ENCODE measurements at regions not wholly inside any gene's neighbourhood (a gene's known extent, or its start where the extent isn't known, plus 50 kb on each side); places are given as distances from the start of the nearest gene placed in this dataset.
"Not testable (repeated sequence)": the region's sequence is repeated elsewhere in the genome, so short reads cannot be mapped to it uniquely, and the experiment has no call there.

DNA sequence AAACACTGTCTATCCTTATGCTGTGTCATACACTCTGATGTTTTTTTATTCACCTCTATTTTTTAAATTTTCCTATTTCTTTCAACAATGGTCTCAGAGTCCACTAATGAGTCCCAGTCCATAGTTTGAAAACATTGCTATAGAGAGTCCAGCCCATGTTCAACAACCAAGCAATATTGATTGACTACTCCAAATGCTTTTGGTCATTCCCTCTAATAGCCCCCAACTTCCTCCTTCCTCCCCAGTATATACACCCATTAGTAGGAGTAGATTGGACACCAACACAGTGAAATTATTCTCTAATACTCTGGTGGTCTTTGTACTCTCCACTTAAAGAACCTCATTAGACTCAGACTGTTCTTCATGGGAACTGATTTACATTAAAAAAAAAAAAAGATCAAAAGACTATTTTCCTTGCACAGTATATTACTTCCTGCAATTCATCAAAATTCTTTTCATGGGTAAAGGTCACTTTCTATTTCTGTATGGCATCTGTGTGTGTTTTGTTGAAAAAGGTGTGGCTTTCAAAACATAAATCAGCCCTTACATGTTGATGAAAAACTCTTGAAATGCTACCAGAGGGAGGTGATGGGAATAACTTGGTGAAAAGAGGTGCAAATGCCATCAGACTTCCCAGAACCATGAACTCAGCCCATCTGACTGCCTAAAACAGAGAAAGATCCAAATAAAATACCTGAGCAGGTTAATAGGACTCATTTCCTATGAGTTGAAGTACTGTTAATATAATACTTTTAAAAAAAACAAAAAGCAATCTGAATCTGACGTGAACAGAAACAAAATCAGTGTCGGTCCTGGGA is 250.3 kb upstream of the KLF3 start:
- in situ Hi-C loops (cut with MboI; ENCODE audit: low pct_unique_long_range_greater_than_20kb in 2 of 9, low sequenced_read_pairs in 9 of 9, unreplicated experiment in 9 of 9) = no loop called here
- WGBS, 10 experiments = 50 to 100% (median 93%) methylated on average over 1 to 2 of the region's 2 CpGs; no CpG with 5 or more reads in 6 of the 10 experiments

DNA sequence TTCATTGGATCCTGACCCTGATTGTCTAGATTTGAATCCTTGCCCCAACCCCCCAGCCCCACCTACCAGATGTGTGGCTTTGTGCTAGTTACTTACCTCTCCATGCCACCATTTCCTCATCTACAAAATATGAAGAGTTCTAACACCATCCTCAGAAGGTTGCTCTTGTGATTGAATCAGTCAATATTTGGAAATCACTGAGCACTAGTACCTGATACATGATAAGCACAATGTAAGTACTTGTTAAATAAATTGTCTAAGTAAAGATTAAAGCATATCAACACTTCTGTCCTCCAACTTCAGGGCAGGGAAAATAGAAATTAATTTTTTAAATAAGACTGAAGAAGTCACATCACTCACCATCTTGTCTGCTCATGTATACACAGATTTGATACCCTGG is 249.6 kb upstream of the KLF3 start:
- in situ Hi-C loops (cut with MboI; ENCODE audit: low pct_unique_long_range_greater_than_20kb in 2 of 9, low sequenced_read_pairs in 9 of 9, unreplicated experiment in 9 of 9) = no loop called here
- no peak for ATAC-seq (replicated peaks in 6 of 8)

More for the DNA sequence above, 250.3 kb upstream of the KLF3 start:
- Histone ChIP-seq H3K4me3 (no peak overlapping the region), H3K4me1 (replicated peaks in 1 of 2) (peaks cover 8 to 14% of the 10 kb centered on the region in 2 donors), H3K27ac (no peak overlapping the region)
- ATAC-seq (replicated peaks in 6 of 8) = peak in 5 of 8 experiments; percentile 47 to 93 (median 75)

DNA sequence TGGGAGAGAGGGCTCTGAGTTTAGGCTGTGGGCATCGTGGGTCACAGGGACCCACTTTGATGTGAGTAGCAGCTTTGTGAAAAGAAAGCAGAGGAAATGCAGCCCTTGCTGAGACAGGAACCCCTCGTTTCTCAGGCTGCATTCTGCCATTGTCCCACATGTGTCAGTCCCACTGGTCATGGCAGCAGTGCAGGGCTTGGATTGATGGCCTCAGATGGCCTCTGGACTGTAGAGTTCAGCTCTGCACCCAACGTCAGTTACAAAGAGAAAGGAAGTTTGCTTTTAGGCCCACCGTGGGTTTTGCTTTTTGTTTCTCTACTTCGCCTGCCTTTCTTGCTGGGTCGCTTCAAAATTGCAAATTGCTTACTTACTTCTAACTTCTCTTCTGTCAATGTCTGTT is 248.3 kb upstream of the KLF3 start:
- peaks cover 8 to 14% of the 10 kb centered on the region in 2 donors for H3K4me1 ChIP-seq (replicated peaks in 1 of 2)
- no peak overlapping the region for H3K4me3 ChIP-seq
- in situ Hi-C loops (cut with MboI; ENCODE audit: low pct_unique_long_range_greater_than_20kb in 2 of 9, low sequenced_read_pairs in 9 of 9, unreplicated experiment in 9 of 9) = no loop called here
- WGBS, 10 experiments = 15 to 88% (median 36%) methylated on average over 1 to 6 of the region's 6 CpGs; no CpG with 5 or more reads in 2 of the 10 experiments
- ATAC-seq (replicated peaks in 6 of 8) = peak in 5 of 8 experiments; percentile 27 to 55 (median 43)
- no peak overlapping the region for H3K27ac ChIP-seq

More for the DNA sequence above, 249.6 kb upstream of the KLF3 start:
- no peak overlapping the region for H3K4me3 ChIP-seq
- H3K27ac ChIP-seq = no peak overlapping the region
- peaks cover 8 to 14% of the 10 kb centered on the region in 2 donors for H3K4me1 ChIP-seq (replicated peaks in 1 of 2)

DNA sequence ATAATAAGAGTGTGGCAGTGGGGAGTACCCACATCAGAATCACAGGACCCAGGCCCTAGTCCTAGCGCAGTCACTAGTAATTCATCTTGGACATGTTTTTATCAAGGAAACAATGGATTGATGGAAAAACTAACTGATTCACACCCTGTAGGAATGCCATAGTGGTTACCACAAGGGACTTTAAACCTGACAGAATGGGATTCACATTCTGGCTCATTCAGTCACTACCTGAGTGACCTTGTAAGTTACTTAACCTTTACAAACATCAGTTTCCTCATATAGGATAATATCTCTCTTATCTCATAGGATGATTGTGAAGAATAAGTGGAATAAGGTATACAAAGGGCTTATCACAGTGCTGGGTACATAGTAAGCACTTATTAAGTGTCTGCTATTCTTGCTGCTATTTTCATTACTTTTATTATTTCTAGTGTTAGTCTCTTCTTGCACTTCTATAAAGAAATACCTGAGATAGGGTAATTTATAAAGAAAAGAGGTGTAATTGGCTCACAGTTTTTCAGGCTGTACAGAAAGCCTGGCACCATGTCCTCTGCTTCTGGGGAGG is 247.5 kb upstream of the KLF3 start:
- in situ Hi-C loops (cut with MboI; ENCODE audit: low pct_unique_long_range_greater_than_20kb in 2 of 9, low sequenced_read_pairs in 9 of 9, unreplicated experiment in 9 of 9) = no loop called here
- no peak for ATAC-seq (replicated peaks in 6 of 8)
- Histone ChIP-seq H3K4me1 (replicated peaks in 1 of 2) (peaks cover 8 to 14% of the 10 kb centered on the region in 2 donors), H3K4me3 (no peak overlapping the region), H3K27ac (no peak overlapping the region)
- WGBS, 10 experiments = 100% methylated on average over 1 of the region's 1 CpG; no CpG with 5 or more reads in 5 of the 10 experiments

DNA sequence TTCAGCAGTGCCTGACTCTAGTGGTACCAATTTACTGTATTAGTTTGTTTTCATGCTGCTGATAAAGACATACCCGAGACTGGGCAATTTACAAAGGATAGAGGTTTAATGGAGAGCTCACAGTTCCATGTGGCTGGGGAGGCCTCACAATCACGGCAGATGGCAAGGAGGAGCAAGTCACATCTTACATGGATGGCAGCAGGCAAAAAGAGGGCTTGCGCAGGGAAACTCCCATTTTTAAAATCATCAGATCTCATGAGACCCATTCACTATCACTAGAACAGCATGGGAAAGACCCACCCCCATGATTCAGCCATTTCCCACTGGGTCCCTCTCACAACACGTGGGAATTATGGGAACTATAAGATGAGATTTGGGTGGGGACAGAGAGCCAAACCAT is 243.7 kb upstream of the KLF3 start:
- H3K4me1 ChIP-seq (replicated peaks in 1 of 2) = peaks cover 20 to 23% of the 10 kb centered on the region in 2 donors
- ATAC-seq (replicated peaks in 6 of 8); in situ Hi-C loops (cut with MboI; ENCODE audit: low pct_unique_long_range_greater_than_20kb in 2 of 9, low sequenced_read_pairs in 9 of 9, unreplicated experiment in 9 of 9); H3K4me3 ChIP-seq; H3K27ac ChIP-seq: not testable (repeated sequence)
- 48 to 92% (median 80%) methylated on average over 1 to 3 of the region's 4 CpGs; no CpG with 5 or more reads in 3 of the 10 experiments for WGBS, 10 experiments

DNA sequence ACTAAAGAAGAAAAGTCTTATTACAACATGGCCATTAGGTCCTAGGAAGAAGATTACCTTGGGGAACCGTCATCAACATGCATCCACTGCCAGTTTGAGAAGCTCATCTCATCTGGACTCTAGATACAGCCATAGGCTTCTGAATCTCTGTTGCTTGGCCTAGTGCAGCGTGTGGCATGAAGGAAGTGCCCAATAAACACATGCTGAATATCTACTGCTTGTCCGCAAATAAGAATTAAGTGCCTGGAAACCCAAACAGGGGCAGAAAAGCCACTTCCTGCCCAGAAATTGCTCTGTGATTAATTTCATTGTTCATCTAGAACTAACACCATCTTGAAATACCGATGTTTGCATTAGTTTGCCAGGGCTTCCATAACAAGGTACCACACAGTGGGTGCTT is 241.1 kb upstream of the KLF3 start:
- no peak for ATAC-seq (replicated peaks in 6 of 8)
- no peak overlapping the region for H3K27ac ChIP-seq
- in situ Hi-C loops (cut with MboI; ENCODE audit: low pct_unique_long_range_greater_than_20kb in 2 of 9, low sequenced_read_pairs in 9 of 9, unreplicated experiment in 9 of 9) = no loop called here
- no peak overlapping the region for H3K4me3 ChIP-seq
- H3K4me1 ChIP-seq (replicated peaks in 1 of 2) = peaks cover 16 to 21% of the 10 kb centered on the region in 2 donors
- whole genome bisulfite sequencing, 10 experiments = 70 to 100% (median 92%) methylated on average over 1 to 4 of the region's 4 CpGs; no CpG with 5 or more reads in 2 of the 10 experiments

GRCh38 chr4:38424151-38424871 is 239.7 kb upstream of the KLF3 start:
- in situ Hi-C loops (cut with MboI; ENCODE audit: low pct_unique_long_range_greater_than_20kb in 2 of 9, low sequenced_read_pairs in 9 of 9, unreplicated experiment in 9 of 9) = no loop called here
- Histone ChIP-seq H3K4me3 (no peak overlapping the region), H3K4me1 (replicated peaks in 1 of 2) (peaks cover 16 to 30% of the 10 kb centered on the region in 2 donors), H3K27ac (no peak overlapping the region)
- ATAC-seq (replicated peaks in 6 of 8) = peak in 5 of 8 experiments; percentile 58 to 77 (median 68)
- whole genome bisulfite sequencing, 10 experiments = 7 to 86% (median 34%) methylated on average over 1 to 7 of the region's 9 CpGs; no CpG with 5 or more reads in 4 of the 10 experiments

- H3K4me1 ChIP-seq (replicated peaks in 1 of 2) = peaks cover 16 to 34% of the 10 kb centered on the region in 2 donors
- no peak for ATAC-seq (replicated peaks in 6 of 8)
- no peak overlapping the region for H3K4me3 ChIP-seq
- in situ Hi-C loops (cut with MboI; ENCODE audit: low pct_unique_long_range_greater_than_20kb in 2 of 9, low sequenced_read_pairs in 9 of 9, unreplicated experiment in 9 of 9) = no loop called here
- no peak overlapping the region for H3K27ac ChIP-seq
Observed at GRCh38 chr4:38426532-38426931, 237.5 kb upstream of the KLF3 start.

GRCh38 chr4:38430841-38431240 is 233.2 kb upstream of the KLF3 start:
- H3K4me1 ChIP-seq (replicated peaks in 1 of 2) = peaks cover 0 to 14% of the 10 kb centered on the region in 2 donors
- WGBS, 10 experiments = 59 to 100% (median 89%) methylated on average over 1 to 2 of the region's 2 CpGs; no CpG with 5 or more reads in 3 of the 10 experiments
- no peak for ATAC-seq (replicated peaks in 6 of 8)
- in situ Hi-C loops (cut with MboI; ENCODE audit: low pct_unique_long_range_greater_than_20kb in 2 of 9, low sequenced_read_pairs in 9 of 9, unreplicated experiment in 9 of 9) = no loop called here
- H3K4me3 ChIP-seq = no peak overlapping the region
- no peak overlapping the region for H3K27ac ChIP-seq

GRCh38 chr4:38442073-38442788 is 221.8 kb upstream of the KLF3 start:
- WGBS, 10 experiments = 10 to 89% (median 66%) methylated on average over 2 to 5 of the region's 5 CpGs
- Histone ChIP-seq H3K4me3 (no peak overlapping the region), H3K27ac (no peak overlapping the region), H3K4me1 (replicated peaks in 1 of 2) (no peaks in the 10 kb centered on the region)
- no peak for ATAC-seq (replicated peaks in 6 of 8)
- in situ Hi-C loops (cut with MboI; ENCODE audit: low pct_unique_long_range_greater_than_20kb in 2 of 9, low sequenced_read_pairs in 9 of 9, unreplicated experiment in 9 of 9) = no loop called here

- ATAC-seq (replicated peaks in 6 of 8) = no peak
- no peak overlapping the region for H3K27ac ChIP-seq
- WGBS, 10 experiments = 49 to 93% (median 79%) methylated on average over 2 to 6 of the region's 7 CpGs; no CpG with 5 or more reads in 1 of the 10 experiments
- no peak overlapping the region for H3K4me3 ChIP-seq
- no peaks in the 10 kb centered on the region for H3K4me1 ChIP-seq (replicated peaks in 1 of 2)
- in situ Hi-C loops (cut with MboI; ENCODE audit: low pct_unique_long_range_greater_than_20kb in 2 of 9, low sequenced_read_pairs in 9 of 9, unreplicated experiment in 9 of 9) = no loop called here
Observed at GRCh38 chr4:38449506-38450174, 214.4 kb upstream of the KLF3 start.

DNA sequence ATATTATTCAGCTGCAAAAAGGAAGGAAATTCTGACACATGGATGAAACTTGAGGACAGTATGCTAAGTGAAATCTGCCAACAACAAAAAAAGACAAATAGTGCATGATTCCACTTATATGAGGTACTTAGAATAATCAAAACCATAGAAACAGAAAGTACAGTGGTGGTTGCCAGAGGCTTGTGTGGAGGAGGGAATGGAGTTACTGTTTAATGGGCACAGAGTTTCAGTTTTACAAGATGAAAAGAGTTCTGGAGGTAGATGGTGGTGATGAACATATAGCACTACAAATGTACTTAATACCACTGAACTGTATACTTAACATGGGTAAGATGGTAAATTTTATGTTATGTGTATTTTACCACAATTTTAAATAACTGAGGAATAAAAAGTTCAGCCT is 212.0 kb upstream of the KLF3 start:
- Histone ChIP-seq H3K27ac (no peak overlapping the region), H3K4me3 (no peak overlapping the region), H3K4me1 (replicated peaks in 1 of 2) (no peaks in the 10 kb centered on the region)
- ATAC-seq (replicated peaks in 6 of 8) = peak in 1 of 8 experiments; percentile 40
- in situ Hi-C loops (cut with MboI; ENCODE audit: low pct_unique_long_range_greater_than_20kb in 2 of 9, low sequenced_read_pairs in 9 of 9, unreplicated experiment in 9 of 9) = no loop called here
